GM23248 (cell line): ENCODE measurements at regions not wholly inside any gene's neighbourhood (a gene's known extent, or its start where the extent isn't known, plus 50 kb on each side); places are given as distances from the start of the nearest gene placed in this dataset.

Experiments used
- EZH2 ChIP-seq: fragments of 200-600 bp; sonication (generic); IDR thresholded peaks from 2 replicates; pipeline ENCODE4 v1.6.1; 2018; ENCODE audit warnings: antibody characterized with exemption, mild to moderate bottlenecking; ENCODE audit not compliant: insufficient read depth, poor library complexity, severe bottlenecking
- EZH2phosphoT487 ChIP-seq: fragments of 200-600 bp; sonication (generic); IDR thresholded peaks from 2 replicates; pipeline ENCODE4 v1.6.1; 2018; ENCODE audit warnings: antibody characterized with exemption, moderate library complexity, mild to moderate bottlenecking, low read depth; ENCODE audit not compliant: insufficient read depth

DNA sequence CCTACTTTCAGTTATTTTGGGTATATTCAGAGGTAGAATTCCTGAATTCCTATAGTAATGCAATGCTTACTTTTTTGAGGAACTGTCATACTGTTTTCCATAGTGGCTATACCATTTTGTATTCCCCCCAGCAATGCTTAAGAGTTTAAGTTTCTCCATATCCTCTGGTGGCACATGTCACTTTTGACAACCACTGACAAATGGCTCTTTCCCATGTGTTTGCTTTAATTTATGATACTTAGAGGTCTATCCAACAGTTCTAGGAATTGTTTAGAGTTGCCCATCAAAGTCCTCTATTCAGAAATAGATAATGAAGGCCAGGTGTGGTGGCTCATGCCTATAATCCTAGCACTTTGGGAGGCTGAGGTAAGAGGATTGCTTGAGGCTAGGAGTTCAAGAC is 128.9 kb upstream of the CFAP20DC start:
- TF ChIP-seq EZH2phosphoT487 (no peak), EZH2 (no peak)
